Skin of body (tissue), 1 donor: ENCODE measurements at regions not wholly inside any gene's neighbourhood (a gene's known extent, or its start where the extent isn't known, plus 50 kb on each side); places are given as distances from the start of the nearest gene placed in this dataset.

Source experiments
- DNase-seq: peaks from one replicate; lab custom pipeline; 2025; lab: John Stamatoyannopoulos, UW

GRCh38 chr10:78508955-78509748, 475.5 kb downstream of the RPS24 start:
- DNase-seq: no peak

- DNase-seq: no peak
Measured at GRCh38 chr10:78510566-78511323, 477.1 kb downstream of the RPS24 start.

GRCh38 chr10:78511324-78512204, 477.9 kb downstream of the RPS24 start:
- no peak for DNase-seq

- no peak for DNase-seq
Measured at GRCh38 chr10:78512205-78512550, 478.5 kb downstream of the RPS24 start.

GRCh38 chr10:78513330-78513729, 479.7 kb downstream of the RPS24 start:
- no peak for DNase-seq

- no peak for DNase-seq
Measured at GRCh38 chr10:78513986-78514385, 480.3 kb downstream of the RPS24 start.

GRCh38 chr10:78514459-78514858, 480.8 kb downstream of the RPS24 start:
- no peak for DNase-seq

- DNase-seq: no peak
Measured at GRCh38 chr10:78515038-78515872, 481.6 kb downstream of the RPS24 start.

GRCh38 chr10:78515873-78516153, 482.1 kb downstream of the RPS24 start:
- no peak for DNase-seq

- no peak for DNase-seq
Measured at GRCh38 chr10:78516236-78516635, 482.6 kb downstream of the RPS24 start.

GRCh38 chr10:78516756-78517155, 483.1 kb downstream of the RPS24 start:
- DNase-seq: no peak

GRCh38 chr10:78518224-78518623, 484.6 kb downstream of the RPS24 start:
- DNase-seq: no peak

- no peak for DNase-seq
Measured at GRCh38 chr10:78520737-78521430, 487.2 kb downstream of the RPS24 start.

GRCh38 chr10:78523453-78523852, 489.8 kb downstream of the RPS24 start:
- no peak for DNase-seq

GRCh38 chr10:78524342-78524741, 490.7 kb downstream of the RPS24 start:
- no peak for DNase-seq

GRCh38 chr10:78524941-78525340, 491.3 kb downstream of the RPS24 start:
- DNase-seq: no peak

GRCh38 chr10:78526347-78526746, 492.7 kb downstream of the RPS24 start:
- no peak for DNase-seq

- DNase-seq: no peak
Measured at GRCh38 chr10:78527296-78527695, 493.6 kb downstream of the RPS24 start.

GRCh38 chr10:78528749-78529204, 495.1 kb downstream of the RPS24 start:
- DNase-seq: no peak

GRCh38 chr10:78529262-78529661, 495.6 kb downstream of the RPS24 start:
- DNase-seq: no peak

GRCh38 chr10:78531088-78531487, 497.4 kb downstream of the RPS24 start:
- DNase-seq: no peak
